Astrocyte (in vitro differentiated cells and primary cell): ENCODE measurements at regions not wholly inside any gene's neighbourhood (a gene's known extent, or its start where the extent isn't known, plus 50 kb on each side); places are given as distances from the start of the nearest gene placed in this dataset.

Source experiments
- DNase-seq: peaks from one replicate; pipeline ENCODE4 v3.0.0-alpha.2; 2010; ENCODE audit warnings: low read depth
- FAIRE-seq: peaks from 2 replicates; lab custom pipeline; 2011; peaks lifted over from hg19 to GRCh38; lab: Jason Lieb, UNC
- H2AFZ ChIP-seq: 2 replicates; pipeline ENCODE4 v1.6.0; 2012; ENCODE audit warnings: low read depth, low read length, inconsistent platforms
- H3K27ac ChIP-seq: 2 replicates; pipeline ENCODE4 v1.5.1; 2011; ENCODE audit warnings: low read depth, low read length, inconsistent platforms
- H3K27me3 ChIP-seq: 2 replicates; pipeline ENCODE4 v1.6.0; 2011; ENCODE audit warnings: low read length, inconsistent platforms; ENCODE audit not compliant: insufficient read depth
- H3K36me3 ChIP-seq: 2 replicates; pipeline ENCODE4 v1.5.1; 2011; ENCODE audit warnings: low read length, inconsistent platforms; ENCODE audit not compliant: insufficient read depth
- H3K4me1 ChIP-seq: 2 replicates; pipeline ENCODE4 v1.5.1; 2011; ENCODE audit warnings: low read length, inconsistent platforms; ENCODE audit not compliant: insufficient read depth
- H3K4me2 ChIP-seq: 2 replicates; pipeline ENCODE4 v1.6.0; 2012; ENCODE audit warnings: low read length, inconsistent platforms
- H3K4me3 ChIP-seq: 2 replicates; pipeline ENCODE4 v1.5.1; 2011; ENCODE audit warnings: low read depth, mild to moderate bottlenecking, low read length, inconsistent platforms; ENCODE audit not compliant: insufficient read depth
- H3K79me2 ChIP-seq: 2 replicates; pipeline ENCODE4 v1.6.0; 2012; ENCODE audit warnings: mild to moderate bottlenecking, low read length, inconsistent platforms; ENCODE audit not compliant: insufficient read depth
- H3K9ac ChIP-seq: 2 replicates; pipeline ENCODE4 v1.6.0; 2012; ENCODE audit warnings: mild to moderate bottlenecking, low read length, inconsistent platforms
- H3K9me3 ChIP-seq: 2 replicates; pipeline ENCODE4 v1.5.1; 2012; ENCODE audit warnings: low read depth, mild to moderate bottlenecking, low read length, inconsistent platforms; ENCODE audit not compliant: insufficient read depth
- H4K20me1 ChIP-seq: 2 replicates; pipeline ENCODE4 v1.6.0; 2012; ENCODE audit warnings: low read length, inconsistent platforms; ENCODE audit not compliant: insufficient read depth
- H3K27ac Mint-ChIP-seq: one replicate; pipeline ENCODE4 v1.8.0; 2021; ENCODE audit warnings: mild to moderate bottlenecking, mixed read lengths; ENCODE audit not compliant: unreplicated experiment
- H3K27me3 Mint-ChIP-seq: one replicate; pipeline ENCODE4 v1.8.0; 2021; ENCODE audit warnings: low read depth, mixed read lengths; ENCODE audit not compliant: unreplicated experiment
- H3K36me3 Mint-ChIP-seq: one replicate; pipeline ENCODE4 v1.8.0; 2021; ENCODE audit warnings: low read depth, mixed read lengths; ENCODE audit not compliant: unreplicated experiment
- H3K4me1 Mint-ChIP-seq: one replicate; pipeline ENCODE4 v1.8.0; 2021; ENCODE audit warnings: low read depth, mixed read lengths; ENCODE audit not compliant: unreplicated experiment
- H3K4me3 Mint-ChIP-seq: one replicate; pipeline ENCODE4 v1.8.0; 2021; ENCODE audit warnings: mild to moderate bottlenecking, moderate library complexity, mixed read lengths; ENCODE audit not compliant: unreplicated experiment
- H3K9me3 Mint-ChIP-seq: one replicate; pipeline ENCODE4 v1.8.0; 2021; ENCODE audit warnings: mild to moderate bottlenecking, mixed read lengths; ENCODE audit not compliant: unreplicated experiment
- CTCF ChIP-seq: IDR thresholded peaks from 2 replicates; pipeline ENCODE4 v1.5.1; 2011; ENCODE audit warnings: low read depth, mild to moderate bottlenecking, inconsistent platforms, low read length, moderate library complexity; ENCODE audit not compliant: insufficient read depth
- EZH2 ChIP-seq: IDR thresholded peaks from 2 replicates; pipeline ENCODE4 v1.6.1; 2012; ENCODE audit warnings: mild to moderate bottlenecking, low read length, inconsistent platforms; ENCODE audit not compliant: insufficient read depth

- Histone ChIP-seq H2AFZ (no peak overlapping the region), H3K27me3 (no peaks in the 10 kb centered on the region), H3K9me3 (no peaks in the 10 kb centered on the region), H3K27ac (no peak overlapping the region), H3K4me3 (no peak overlapping the region), H3K36me3 (no peaks in the 10 kb centered on the region), H3K4me2 (no peak overlapping the region), H3K79me2 (no peaks in the 10 kb centered on the region), H3K4me1 (no peaks in the 10 kb centered on the region), H4K20me1 (no peaks in the 10 kb centered on the region), H3K9ac (no peak overlapping the region)
- no peak for TF ChIP-seq CTCF
- no peak for TF ChIP-seq EZH2
- Mint-ChIP-seq H3K9me3 (peaks cover 2% of the 10 kb centered on the region), H3K4me1 (peaks cover 3% of the 10 kb centered on the region), H3K36me3 (peaks cover 5% of the 10 kb centered on the region), H3K27me3 (no peaks in the 10 kb centered on the region), H3K27ac (no peak overlapping the region), H3K4me3 (no peak overlapping the region)
- DNase-seq: no peak
- no peak for FAIRE-seq
These were observed 655.5 kb upstream of the FLRT2 start for GRCh38 chr14:84874436-84874835.

- no peak overlapping the region for H3K9ac ChIP-seq
- H3K27ac ChIP-seq: no peak overlapping the region
- FAIRE-seq (no peak), DNase-seq (peak; percentile 56)
- H3K4me1 ChIP-seq: no peaks in the 10 kb centered on the region
- Mint-ChIP-seq H3K27me3 (no peaks in the 10 kb centered on the region), H3K36me3 (no peaks in the 10 kb centered on the region), H3K4me1 (peaks cover 3% of the 10 kb centered on the region), H3K27ac (no peak overlapping the region), H3K9me3 (no peaks in the 10 kb centered on the region), H3K4me3 (no peak overlapping the region)
- no peaks in the 10 kb centered on the region for H4K20me1 ChIP-seq
- no peaks in the 10 kb centered on the region for H3K27me3 ChIP-seq
- no peaks in the 10 kb centered on the region for H3K79me2 ChIP-seq
- H2AFZ ChIP-seq: no peak overlapping the region
- H3K36me3 ChIP-seq: no peaks in the 10 kb centered on the region
- H3K4me2 ChIP-seq: no peak overlapping the region
- TF ChIP-seq CTCF: no peak
- no peak for TF ChIP-seq EZH2
- no peaks in the 10 kb centered on the region for H3K9me3 ChIP-seq
- no peak overlapping the region for H3K4me3 ChIP-seq
These were observed 652.9 kb upstream of the FLRT2 start for GRCh38 chr14:84877061-84877460.

- H3K4me1 Mint-ChIP-seq: no peaks in the 10 kb centered on the region
- no peak overlapping the region for H3K4me3 Mint-ChIP-seq
- H3K4me3 ChIP-seq: no peak overlapping the region
- no peaks in the 10 kb centered on the region for H4K20me1 ChIP-seq
- H3K27me3 ChIP-seq: no peaks in the 10 kb centered on the region
- no peak overlapping the region for H3K27ac Mint-ChIP-seq
- H3K27me3 Mint-ChIP-seq: no peaks in the 10 kb centered on the region
- DNase-seq (no peak), FAIRE-seq (no peak)
- no peaks in the 10 kb centered on the region for H3K36me3 ChIP-seq
- no peaks in the 10 kb centered on the region for H3K4me1 ChIP-seq
- no peak overlapping the region for H3K27ac ChIP-seq
- H2AFZ ChIP-seq: no peak overlapping the region
- no peak overlapping the region for H3K9ac ChIP-seq
- no peak overlapping the region for H3K4me2 ChIP-seq
- no peaks in the 10 kb centered on the region for H3K9me3 ChIP-seq
- H3K79me2 ChIP-seq: no peaks in the 10 kb centered on the region
- TF ChIP-seq CTCF (no peak), EZH2 (no peak)
- H3K9me3 Mint-ChIP-seq: no peaks in the 10 kb centered on the region
- H3K36me3 Mint-ChIP-seq: no peaks in the 10 kb centered on the region
These were observed 647.1 kb upstream of the FLRT2 start for GRCh38 chr14:84882830-84883229.
